Thyroid gland (tissue), 4 donors: ENCODE measurements at regions not wholly inside any gene's neighbourhood (a gene's known extent, or its start where the extent isn't known, plus 50 kb on each side); places are given as distances from the start of the nearest gene placed in this dataset.

ENCODE experiments used
- DNase-seq, 2 donors: peaks; one replicate each; pipeline ENCODE4 v3.0.0-alpha.2; 2019
- H3K27ac ChIP-seq, 3 donors: fragments of 200-600 bp; sonication (generic); 1 replicate in 2 of 3; 2 replicates in 1 of 3; pipeline ENCODE4 v1.5.1; 2016 to 2019; ENCODE audit warnings: mild to moderate bottlenecking in 1 of 3, moderate library complexity in 1 of 3
- H3K27me3 ChIP-seq: fragments of 200-600 bp; sonication (generic); one replicate; pipeline ENCODE4 v1.5.1; 2019
- H3K36me3 ChIP-seq, 2 donors: fragments of 200-600 bp; sonication (generic); one replicate each; pipeline ENCODE4 v1.5.1; 2016 to 2019
- H3K4me1 ChIP-seq, 2 donors: fragments of 200-600 bp; sonication (generic); one replicate each; pipeline ENCODE4 v1.5.1; 2017 to 2019
- H3K4me3 ChIP-seq, 3 donors: fragments of 200-600 bp; sonication (generic); replicated peaks in 1 of 3; 1 replicate in 2 of 3; 2 replicates in 1 of 3; pipeline ENCODE4 v1.5.1; 2016; ENCODE audit warnings: mild to moderate bottlenecking in 1 of 3
- H3K9me3 ChIP-seq: fragments of 200-600 bp; sonication (generic); one replicate; pipeline ENCODE4 v1.5.1; 2017
- CTCF ChIP-seq, 6 experiments: fragments of 200-600 bp in 3 of 6; fragments of 450-650 bp in 3 of 6; sonication (generic) in 3 of 6; IDR thresholded peaks; one replicate each; pipeline ENCODE4 v1.5.1; 2016 to 2019; ENCODE audit warnings: antibody characterized with exemption in 6 of 6, mild to moderate bottlenecking in 2 of 6, inconsistent platforms in 1 of 6, moderate library complexity in 1 of 6
- POLR2A ChIP-seq, 2 donors: fragments of 450-650 bp; IDR thresholded peaks; one replicate each; pipeline ENCODE4 v1.6.1; 2017; ENCODE audit warnings: antibody characterized with exemption in 2 of 2, mild to moderate bottlenecking in 2 of 2, moderate library complexity in 1 of 2
- WGBS, 2 donors: methylation state at CpG; one replicate each; pipeline ENCODE4 v1.1.5; 2017; 5-methylcytosine and 5-hydroxymethylcytosine counted together
- intact Hi-C: fragments of 100-400 bp; cut with DNase I; formaldehyde crosslinking; loops from one replicate; pipeline ENCODE4 v1.15.1; 2023

GRCh38 chr7:155225516-155225915, 72.2 kb upstream of the INSIG1 start:
- DNase-seq: no peak
- intact Hi-C loops: no loop called here
- Histone ChIP-seq H3K36me3 (no peaks in the 10 kb centered on the region), H3K27ac (no peak overlapping the region), H3K9me3 (no peaks in the 10 kb centered on the region), H3K4me3 (no peak overlapping the region), H3K27me3 (no peaks in the 10 kb centered on the region), H3K4me1 (peaks cover 3 to 13% of the 10 kb centered on the region in 2 donors)
- no peak for TF ChIP-seq CTCF (IDR thresholded peaks at IDR 0.05)
- no peak for TF ChIP-seq POLR2A (IDR thresholded peaks at IDR 0.05)
- 91 to 96% methylated on average over 12 to 14 of the region's 14 CpGs for whole genome bisulfite sequencing, 2 donors

- no peak for DNase-seq
- 87 to 88% methylated on average over 15 to 21 of the region's 26 CpGs for WGBS, 2 donors
- no peaks in the 10 kb centered on the region for H3K27me3 ChIP-seq
These were observed 71.2 kb upstream of the INSIG1 start for GRCh38 chr7:155226261-155227003.

GRCh38 chr7:155227004-155227787, 70.5 kb upstream of the INSIG1 start:
- Histone ChIP-seq H3K27ac (no peak overlapping the region), H3K9me3 (no peaks in the 10 kb centered on the region), H3K4me3 (no peak overlapping the region), H3K36me3 (no peaks in the 10 kb centered on the region), H3K4me1 (peaks cover 3 to 13% of the 10 kb centered on the region in 2 donors), H3K27me3 (no peaks in the 10 kb centered on the region)
- 78 to 83% methylated on average over 27 of the region's 27 CpGs for WGBS, 2 donors
- no peak for TF ChIP-seq POLR2A (IDR thresholded peaks at IDR 0.05)
- no peak for DNase-seq
- intact Hi-C loops: no loop called here

More at GRCh38 chr7:155226261-155227003, 71.2 kb upstream of the INSIG1 start:
- Histone ChIP-seq H3K27ac (no peak overlapping the region), H3K36me3 (no peaks in the 10 kb centered on the region), H3K9me3 (no peaks in the 10 kb centered on the region), H3K4me3 (no peak overlapping the region), H3K4me1 (peaks cover 3 to 13% of the 10 kb centered on the region in 2 donors)
- TF ChIP-seq CTCF (IDR thresholded peaks at IDR 0.05) (no peak), POLR2A (IDR thresholded peaks at IDR 0.05) (no peak)
- intact Hi-C loops: no loop called here

GRCh38 chr7:155227788-155228458, 69.8 kb upstream of the INSIG1 start:
- TF ChIP-seq CTCF (IDR thresholded peaks at IDR 0.05): no peak
- no peak for TF ChIP-seq POLR2A (IDR thresholded peaks at IDR 0.05)
- H3K27ac ChIP-seq: no peak overlapping the region
- no peaks in the 10 kb centered on the region for H3K9me3 ChIP-seq
- H3K27me3 ChIP-seq: no peaks in the 10 kb centered on the region
- intact Hi-C loops: no loop called here
- no peaks in the 10 kb centered on the region for H3K36me3 ChIP-seq
- no peak for DNase-seq
- H3K4me1 ChIP-seq: peaks cover 3 to 13% of the 10 kb centered on the region in 2 donors
- H3K4me3 ChIP-seq: no peak overlapping the region
- 76 to 79% methylated on average over 20 to 22 of the region's 22 CpGs for WGBS, 2 donors

- H3K4me1 ChIP-seq: peaks cover 3 to 13% of the 10 kb centered on the region in 2 donors
These were observed 69.2 kb upstream of the INSIG1 start for GRCh38 chr7:155228459-155228845.

More at GRCh38 chr7:155228459-155228845, 69.2 kb upstream of the INSIG1 start:
- Histone ChIP-seq H3K27me3 (no peaks in the 10 kb centered on the region), H3K9me3 (no peaks in the 10 kb centered on the region), H3K27ac (no peak overlapping the region), H3K4me3 (no peak overlapping the region), H3K36me3 (no peaks in the 10 kb centered on the region)
- TF ChIP-seq POLR2A (IDR thresholded peaks at IDR 0.05): no peak
- TF ChIP-seq CTCF (IDR thresholded peaks at IDR 0.05): no peak
- no peak for DNase-seq
- WGBS, 2 donors: 83 to 93% methylated on average over 7 to 8 of the region's 8 CpGs
- intact Hi-C loops: no loop called here
